Sigmoid colon (tissue), 6 donors: ENCODE measurements at regions not wholly inside any gene's neighbourhood (a gene's known extent, or its start where the extent isn't known, plus 50 kb on each side); places are given as distances from the start of the nearest gene placed in this dataset.

Experiments
- DNase-seq: peaks from one replicate; pipeline ENCODE4 v3.0.0-alpha.2; 2019
- H3K27ac ChIP-seq, 4 donors: fragments of 200-600 bp; sonication (generic); one replicate each; pipeline ENCODE4 v1.5.1; 2016 to 2019; ENCODE audit warnings: mild to moderate bottlenecking in 1 of 4
- H3K27me3 ChIP-seq, 3 donors: fragments of 200-600 bp; sonication (generic); one replicate each; pipeline ENCODE4 v1.5.1; 2019; ENCODE audit warnings: mild to moderate bottlenecking in 1 of 3
- H3K36me3 ChIP-seq, 4 donors: fragments of 200-600 bp; sonication (generic); one replicate each; pipeline ENCODE4 v1.5.1; 2016 to 2019
- H3K4me1 ChIP-seq, 4 donors: fragments of 200-600 bp; sonication (generic); one replicate each; pipeline ENCODE4 v1.5.1; 2017 to 2019
- H3K4me3 ChIP-seq, 4 donors: fragments of 200-600 bp; sonication (generic); one replicate each; pipeline ENCODE4 v1.5.1; 2017 to 2019; ENCODE audit warnings: mild to moderate bottlenecking in 2 of 4, moderate library complexity in 1 of 4
- H3K9me3 ChIP-seq, 4 donors: fragments of 200-600 bp in 3 of 4; sonication (generic) in 3 of 4; one replicate each; pipeline versions ENCODE4 v1.5.1 to v1.6.1; 2013 to 2019
- EP300 ChIP-seq, 4 donors: sonication (generic); formaldehyde crosslinking; IDR thresholded peaks; one replicate each; pipeline ENCODE4 v1.6.1; 2017; ENCODE audit warnings: antibody characterized with exemption in 4 of 4
- POLR2A ChIP-seq, 2 donors: fragments of 450-650 bp; IDR thresholded peaks; one replicate each; pipeline ENCODE4 v1.6.1; 2016; ENCODE audit warnings: antibody characterized with exemption in 2 of 2, mild to moderate bottlenecking in 2 of 2, moderate library complexity in 2 of 2
- POLR2AphosphoS5 ChIP-seq, 4 donors: sonication (generic); formaldehyde crosslinking; IDR thresholded peaks; one replicate each; pipeline ENCODE4 v1.6.1; 2017; ENCODE audit warnings: antibody characterized with exemption in 4 of 4
- WGBS, 2 donors: extraction: QIAGEN DNeasy Blood & Tissue Kit; methylation state at CpG; one replicate each; pipeline ENCODE4 v1.1.7; 2013; 5-methylcytosine and 5-hydroxymethylcytosine counted together
- intact Hi-C: fragments of 100-400 bp; cut with DNase I; formaldehyde crosslinking; loops from one replicate; pipeline ENCODE4 v1.15.1; 2023
- TF ChIP-seq, protein P1 (sequence below), 4 experiments: fragments of 450-650 bp in 3 of 4; fragments of 200-600 bp in 1 of 4; IDR thresholded peaks; one replicate each; pipeline ENCODE4 v1.5.1; 2016 to 2019; ENCODE audit warnings: antibody characterized with exemption in 4 of 4, mild to moderate bottlenecking in 3 of 4, moderate library complexity in 2 of 4
- donor health status: healthy with polysubstance abuse.
- donor health status: healthy.

DNA sequence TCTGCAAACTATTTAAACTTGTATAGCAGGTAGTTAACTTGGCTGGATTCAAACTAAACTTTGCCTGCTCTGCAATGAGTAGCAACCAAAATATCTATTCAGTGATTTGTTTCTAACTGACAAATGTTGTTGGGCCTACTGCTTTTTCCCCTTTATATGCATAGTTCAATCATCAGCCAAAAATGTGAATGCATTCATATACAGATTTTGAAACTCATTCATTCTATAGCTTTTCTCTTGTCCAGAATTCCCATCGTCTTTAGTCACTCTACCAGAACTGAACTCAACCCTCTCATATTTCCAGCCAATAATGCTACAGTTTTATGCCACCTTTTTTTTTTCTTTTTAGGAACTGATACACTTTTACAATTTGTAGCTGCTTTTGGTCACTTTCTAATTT is 599.8 kb downstream of the RPL10L start:
- TF ChIP-seq, protein P1, sequence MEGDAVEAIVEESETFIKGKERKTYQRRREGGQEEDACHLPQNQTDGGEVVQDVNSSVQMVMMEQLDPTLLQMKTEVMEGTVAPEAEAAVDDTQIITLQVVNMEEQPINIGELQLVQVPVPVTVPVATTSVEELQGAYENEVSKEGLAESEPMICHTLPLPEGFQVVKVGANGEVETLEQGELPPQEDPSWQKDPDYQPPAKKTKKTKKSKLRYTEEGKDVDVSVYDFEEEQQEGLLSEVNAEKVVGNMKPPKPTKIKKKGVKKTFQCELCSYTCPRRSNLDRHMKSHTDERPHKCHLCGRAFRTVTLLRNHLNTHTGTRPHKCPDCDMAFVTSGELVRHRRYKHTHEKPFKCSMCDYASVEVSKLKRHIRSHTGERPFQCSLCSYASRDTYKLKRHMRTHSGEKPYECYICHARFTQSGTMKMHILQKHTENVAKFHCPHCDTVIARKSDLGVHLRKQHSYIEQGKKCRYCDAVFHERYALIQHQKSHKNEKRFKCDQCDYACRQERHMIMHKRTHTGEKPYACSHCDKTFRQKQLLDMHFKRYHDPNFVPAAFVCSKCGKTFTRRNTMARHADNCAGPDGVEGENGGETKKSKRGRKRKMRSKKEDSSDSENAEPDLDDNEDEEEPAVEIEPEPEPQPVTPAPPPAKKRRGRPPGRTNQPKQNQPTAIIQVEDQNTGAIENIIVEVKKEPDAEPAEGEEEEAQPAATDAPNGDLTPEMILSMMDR (IDR thresholded peaks at IDR 0.05) = no peak
- TF ChIP-seq EP300 (IDR thresholded peaks at IDR 0.05) (no peak), POLR2A (IDR thresholded peaks at IDR 0.05) (no peak), POLR2AphosphoS5 (IDR thresholded peaks at IDR 0.05) (no peak)
- H3K9me3 ChIP-seq = no peaks in the 10 kb centered on the region
- no peaks in the 10 kb centered on the region for H3K4me1 ChIP-seq
- DNase-seq = no peak
- WGBS, 2 donors = 86 to 92% methylated on average over 1 of the region's 1 CpG
- no peaks in the 10 kb centered on the region for H3K27me3 ChIP-seq
- no peak overlapping the region for H3K4me3 ChIP-seq
- intact Hi-C loops = no loop called here
- H3K36me3 ChIP-seq = no peaks in the 10 kb centered on the region
- H3K27ac ChIP-seq = no peak overlapping the region

GRCh38 chr14:46048127-46048526 is 603.5 kb downstream of the RPL10L start:
- intact Hi-C loops = no loop called here
- H3K4me3 ChIP-seq = no peak overlapping the region
- no peaks in the 10 kb centered on the region for H3K4me1 ChIP-seq
- no peak overlapping the region for H3K27ac ChIP-seq
- H3K36me3 ChIP-seq = no peaks in the 10 kb centered on the region
- DNase-seq = no peak
- no peak for TF ChIP-seq POLR2A (IDR thresholded peaks at IDR 0.05)
- no peak for TF ChIP-seq POLR2AphosphoS5 (IDR thresholded peaks at IDR 0.05)
- TF ChIP-seq, protein P1 (IDR thresholded peaks at IDR 0.05) = no peak
- no peak for TF ChIP-seq EP300 (IDR thresholded peaks at IDR 0.05)
- 39 to 58% methylated on average over 3 of the region's 3 CpGs for WGBS, 2 donors
- no peaks in the 10 kb centered on the region for H3K27me3 ChIP-seq
- no peaks in the 10 kb centered on the region for H3K9me3 ChIP-seq

DNA sequence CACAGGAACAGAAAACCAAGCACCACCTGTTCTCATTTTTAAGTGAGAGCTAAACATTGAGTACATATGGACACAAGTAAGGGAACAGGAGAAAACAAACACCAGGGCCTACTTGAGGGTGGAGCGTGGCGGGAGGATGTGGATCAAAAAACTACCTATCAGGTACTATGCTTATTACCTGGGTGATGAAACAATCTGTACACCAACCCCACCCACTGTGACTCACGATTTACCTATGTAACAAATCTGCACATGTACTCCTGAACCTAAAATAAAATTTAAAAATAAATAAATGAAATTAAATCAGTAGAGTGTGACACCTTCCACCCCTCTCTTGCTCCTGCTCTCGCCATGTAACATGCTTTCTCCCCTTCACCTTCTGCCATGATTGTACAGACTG is 615.5 kb downstream of the RPL10L start:
- Histone ChIP-seq H3K4me3 (no peak overlapping the region), H3K27ac (no peak overlapping the region), H3K27me3 (no peaks in the 10 kb centered on the region), H3K4me1 (no peaks in the 10 kb centered on the region), H3K36me3 (no peaks in the 10 kb centered on the region), H3K9me3 (no peaks in the 10 kb centered on the region)
- TF ChIP-seq, protein P1 (IDR thresholded peaks at IDR 0.05) = no peak
- no peak for TF ChIP-seq POLR2A (IDR thresholded peaks at IDR 0.05)
- no peak for TF ChIP-seq EP300 (IDR thresholded peaks at IDR 0.05)
- TF ChIP-seq POLR2AphosphoS5 (IDR thresholded peaks at IDR 0.05) = no peak
- intact Hi-C loops = no loop called here
- no peak for DNase-seq
- WGBS, 2 donors = 75 to 87% methylated on average over 4 of the region's 4 CpGs

DNA sequence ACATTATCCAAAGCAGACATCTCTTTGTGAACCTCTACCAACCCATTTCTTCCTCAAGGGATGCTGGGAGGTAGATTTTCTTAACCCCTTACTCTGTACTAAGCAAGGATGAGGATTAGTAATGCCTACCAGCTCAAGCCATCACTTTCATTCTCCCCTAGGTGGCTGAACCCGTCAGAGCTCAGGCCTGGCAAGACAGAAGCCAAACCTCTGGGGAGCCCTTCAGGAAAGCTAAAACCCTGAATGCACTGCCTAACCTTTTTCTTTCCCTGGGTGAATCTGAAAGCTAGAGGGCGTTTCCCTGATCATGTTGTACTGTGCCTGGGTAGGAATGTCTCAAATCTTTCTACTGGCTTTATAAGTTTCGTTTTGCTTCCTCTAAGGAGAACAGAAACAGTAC is 617.3 kb downstream of the RPL10L start:
- no peak overlapping the region for H3K27ac ChIP-seq
- no peak overlapping the region for H3K4me3 ChIP-seq
- TF ChIP-seq POLR2A (IDR thresholded peaks at IDR 0.05) (no peak), POLR2AphosphoS5 (IDR thresholded peaks at IDR 0.05) (no peak)
- TF ChIP-seq, protein P1 (IDR thresholded peaks at IDR 0.05) = no peak
- no peaks in the 10 kb centered on the region for H3K36me3 ChIP-seq
- no peak for DNase-seq
- H3K4me1 ChIP-seq = no peaks in the 10 kb centered on the region
- 65 to 71% methylated on average over 3 of the region's 3 CpGs for WGBS, 2 donors
- H3K27me3 ChIP-seq = no peaks in the 10 kb centered on the region
- intact Hi-C loops = no loop called here
- no peaks in the 10 kb centered on the region for H3K9me3 ChIP-seq

GRCh38 chr14:46018846-46019420 is 632.6 kb downstream of the RPL10L start:
- intact Hi-C loops = no loop called here
- Histone ChIP-seq H3K27ac (no peak overlapping the region), H3K27me3 (no peaks in the 10 kb centered on the region), H3K4me1 (no peaks in the 10 kb centered on the region), H3K9me3 (no peaks in the 10 kb centered on the region), H3K4me3 (no peak overlapping the region), H3K36me3 (no peaks in the 10 kb centered on the region)
- 73 to 86% methylated on average over 1 of the region's 1 CpG for WGBS, 2 donors
- no peak for DNase-seq
- TF ChIP-seq POLR2A (IDR thresholded peaks at IDR 0.05) = no peak
- TF ChIP-seq, protein P1 (IDR thresholded peaks at IDR 0.05) = no peak
